HepG2 (cell line): ENCODE measurements at regions not wholly inside any gene's neighbourhood (a gene's known extent, or its start where the extent isn't known, plus 50 kb on each side); places are given as distances from the start of the nearest gene placed in this dataset.
A peak's percentile ranks its signal among the peaks of the same experiment; 100 is the strongest.

Experiments
- ARNT2 ChIP-seq: sonication (generic); formaldehyde crosslinking; IDR thresholded peaks from 2 replicates; pipeline ENCODE4 v1.8.0; 2022; ENCODE audit warnings: mild to moderate bottlenecking, low read depth, missing genetic modification reagents, moderate library complexity
- DNMT1 ChIP-seq: sonication (generic); formaldehyde crosslinking; IDR thresholded peaks from 2 replicates; pipeline ENCODE4 v1.5.1; 2020; ENCODE audit warnings: mild to moderate bottlenecking, missing genetic modification reagents
- ETV5 ChIP-seq: IDR thresholded peaks from 2 replicates; pipeline ENCODE4 v1.6.1; 2018; ENCODE audit warnings: missing biosample characterization, missing genetic modification reagents, inconsistent platforms, borderline replicate concordance
- IRX3 ChIP-seq: sonication (generic); formaldehyde crosslinking; IDR thresholded peaks from 2 replicates; pipeline ENCODE4 v1.8.1; 2023; ENCODE audit warnings: mild to moderate bottlenecking, low read depth, missing genetic modification reagents, borderline replicate concordance
- MYC ChIP-seq: sonication (generic); formaldehyde crosslinking; IDR thresholded peaks from 2 replicates; pipeline ENCODE4 v1.9.0; 2021; ENCODE audit warnings: missing genetic modification reagents, borderline replicate concordance
- RARA ChIP-seq: IDR thresholded peaks from 2 replicates; pipeline ENCODE4 v1.6.1; 2016; ENCODE audit warnings: missing genetic modification reagents, missing compliant biosample characterization
- SOX13 ChIP-seq, 3 experiments: fragments of 450-650 bp in 1 of 3; sonication (generic) in 1 of 3; formaldehyde crosslinking in 1 of 3; IDR thresholded peaks in 2 of 3; conservative IDR thresholded peaks in 1 of 3; 2 replicates each; pipeline versions ENCODE4 v1.5.0 to v1.6.1; 2016 to 2020; ENCODE audit warnings: antibody characterized with exemption in 1 of 3, mild to moderate bottlenecking in 1 of 3, missing compliant biosample characterization in 1 of 3, missing genetic modification reagents in 1 of 3, moderate library complexity in 1 of 3
- TAF1 ChIP-seq: sonication (generic); formaldehyde crosslinking; IDR thresholded peaks from 2 replicates; pipeline ENCODE4 v1.4.0; 2020; ENCODE audit warnings: missing genetic modification reagents
- ZNF572 ChIP-seq: sonication (generic); formaldehyde crosslinking; IDR thresholded peaks from 2 replicates; pipeline ENCODE4 v1.5.1; 2020; ENCODE audit warnings: mild to moderate bottlenecking, missing genetic modification reagents
- TF ChIP-seq, protein P1 (sequence below): sonication (generic); formaldehyde crosslinking; IDR thresholded peaks from 2 replicates; pipeline ENCODE4 v1.4.0; 2020; ENCODE audit warnings: missing genetic modification reagents
- TF ChIP-seq, protein P2 (sequence below): IDR thresholded peaks from 2 replicates; pipeline ENCODE4 v1.6.1; 2018; ENCODE audit warnings: missing genetic modification reagents
- TF ChIP-seq, protein P3 (sequence below): sonication (generic); formaldehyde crosslinking; IDR thresholded peaks from 2 replicates; pipeline ENCODE4 v1.9.0; 2021; ENCODE audit warnings: missing genetic modification reagents, mild to moderate bottlenecking, borderline replicate concordance
- TF ChIP-seq, protein P4 (sequence below): IDR thresholded peaks from 2 replicates; pipeline ENCODE4 v1.6.1; 2016
- TF ChIP-seq, protein P5 (sequence below): sonication (generic); formaldehyde crosslinking; IDR thresholded peaks from 2 replicates; pipeline ENCODE4 v1.8.1; 2023; ENCODE audit warnings: mild to moderate bottlenecking, missing genetic modification reagents
- TF ChIP-seq, protein P6 (sequence below): sonication (generic); formaldehyde crosslinking; IDR thresholded peaks from 2 replicates; pipeline ENCODE4 v1.4.0; 2020; ENCODE audit warnings: missing genetic modification reagents
- TF ChIP-seq, protein P7 (sequence below): sonication (generic); formaldehyde crosslinking; conservative IDR thresholded peaks from 2 replicates; pipeline ENCODE4 v1.8.0; 2022; ENCODE audit warnings: mild to moderate bottlenecking, moderate library complexity, missing genetic modification reagents

DNA sequence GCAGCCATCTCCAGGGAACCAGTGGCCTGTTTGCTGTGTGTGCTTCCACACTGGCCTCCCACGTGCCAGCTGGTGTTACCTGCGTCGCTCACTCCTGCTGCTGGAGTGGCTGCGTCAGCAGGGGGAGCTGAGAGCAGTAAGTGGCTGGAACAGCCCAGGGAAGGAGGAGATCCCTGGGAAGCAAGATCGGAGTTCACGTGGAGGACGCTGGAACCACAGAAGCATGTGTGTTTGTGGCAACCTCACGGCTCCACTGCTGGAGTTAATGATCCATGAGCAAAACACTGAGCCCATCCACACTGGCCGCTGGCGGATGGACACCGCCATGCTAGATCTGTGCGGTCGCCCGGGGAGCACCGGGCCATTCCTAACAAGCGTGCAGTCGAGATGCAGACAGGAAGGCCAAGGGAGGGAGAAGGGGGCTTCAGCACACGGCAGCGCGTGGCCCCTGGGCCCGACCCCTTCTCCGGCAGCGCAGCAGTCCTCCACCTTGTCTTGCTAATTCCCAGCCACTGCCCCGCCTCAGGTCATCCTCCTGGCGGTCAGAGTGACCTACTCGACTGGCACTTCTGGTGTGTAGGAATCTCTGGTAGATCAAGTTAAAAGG is 68.5 kb upstream of the EEPD1 start (continued):
- TF ChIP-seq SOX13 (IDR thresholded peaks at IDR 0.05) (no peak), SOX13 (CRISPR knock-in tag; conservative IDR thresholded peaks at IDR 0.05 in 1 of 2, IDR thresholded peaks at IDR 0.05 in 1 of 2) (peak in 1 of 2 experiments; percentile 26; a peak in 1 of 4 replicates), RARA (CRISPR knock-in tag) (peak; percentile 75), IRX3 (CRISPR knock-in tag) (0 out of 2 replicates have a peak, but pooled peaks have one; percentile 28), ETV5 (CRISPR knock-in tag) (0 out of 2 replicates have a peak, but pooled peaks have one; percentile 17), ARNT2 (no peak), ZNF572 (CRISPR knock-in tag) (no peak), MYC (peak; percentile 88), TAF1 (CRISPR knock-in tag) (no peak), DNMT1 (no peak)
- TF ChIP-seq, protein P1, sequence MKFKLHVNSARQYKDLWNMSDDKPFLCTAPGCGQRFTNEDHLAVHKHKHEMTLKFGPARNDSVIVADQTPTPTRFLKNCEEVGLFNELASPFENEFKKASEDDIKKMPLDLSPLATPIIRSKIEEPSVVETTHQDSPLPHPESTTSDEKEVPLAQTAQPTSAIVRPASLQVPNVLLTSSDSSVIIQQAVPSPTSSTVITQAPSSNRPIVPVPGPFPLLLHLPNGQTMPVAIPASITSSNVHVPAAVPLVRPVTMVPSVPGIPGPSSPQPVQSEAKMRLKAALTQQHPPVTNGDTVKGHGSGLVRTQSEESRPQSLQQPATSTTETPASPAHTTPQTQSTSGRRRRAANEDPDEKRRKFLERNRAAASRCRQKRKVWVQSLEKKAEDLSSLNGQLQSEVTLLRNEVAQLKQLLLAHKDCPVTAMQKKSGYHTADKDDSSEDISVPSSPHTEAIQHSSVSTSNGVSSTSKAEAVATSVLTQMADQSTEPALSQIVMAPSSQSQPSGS (CRISPR knock-in tag): peak; percentile 74
- TF ChIP-seq, protein P2, sequence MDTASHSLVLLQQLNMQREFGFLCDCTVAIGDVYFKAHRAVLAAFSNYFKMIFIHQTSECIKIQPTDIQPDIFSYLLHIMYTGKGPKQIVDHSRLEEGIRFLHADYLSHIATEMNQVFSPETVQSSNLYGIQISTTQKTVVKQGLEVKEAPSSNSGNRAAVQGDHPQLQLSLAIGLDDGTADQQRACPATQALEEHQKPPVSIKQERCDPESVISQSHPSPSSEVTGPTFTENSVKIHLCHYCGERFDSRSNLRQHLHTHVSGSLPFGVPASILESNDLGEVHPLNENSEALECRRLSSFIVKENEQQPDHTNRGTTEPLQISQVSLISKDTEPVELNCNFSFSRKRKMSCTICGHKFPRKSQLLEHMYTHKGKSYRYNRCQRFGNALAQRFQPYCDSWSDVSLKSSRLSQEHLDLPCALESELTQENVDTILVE: peak; percentile 44; the same call in 1 of the 2 replicates
- TF ChIP-seq, protein P3, sequence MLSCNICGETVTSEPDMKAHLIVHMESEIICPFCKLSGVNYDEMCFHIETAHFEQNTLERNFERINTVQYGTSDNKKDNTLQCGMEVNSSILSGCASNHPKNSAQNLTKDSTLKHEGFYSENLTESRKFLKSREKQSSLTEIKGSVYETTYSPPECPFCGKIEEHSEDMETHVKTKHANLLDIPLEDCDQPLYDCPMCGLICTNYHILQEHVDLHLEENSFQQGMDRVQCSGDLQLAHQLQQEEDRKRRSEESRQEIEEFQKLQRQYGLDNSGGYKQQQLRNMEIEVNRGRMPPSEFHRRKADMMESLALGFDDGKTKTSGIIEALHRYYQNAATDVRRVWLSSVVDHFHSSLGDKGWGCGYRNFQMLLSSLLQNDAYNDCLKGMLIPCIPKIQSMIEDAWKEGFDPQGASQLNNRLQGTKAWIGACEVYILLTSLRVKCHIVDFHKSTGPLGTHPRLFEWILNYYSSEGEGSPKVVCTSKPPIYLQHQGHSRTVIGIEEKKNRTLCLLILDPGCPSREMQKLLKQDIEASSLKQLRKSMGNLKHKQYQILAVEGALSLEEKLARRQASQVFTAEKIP: no peak
- TF ChIP-seq, protein P4, sequence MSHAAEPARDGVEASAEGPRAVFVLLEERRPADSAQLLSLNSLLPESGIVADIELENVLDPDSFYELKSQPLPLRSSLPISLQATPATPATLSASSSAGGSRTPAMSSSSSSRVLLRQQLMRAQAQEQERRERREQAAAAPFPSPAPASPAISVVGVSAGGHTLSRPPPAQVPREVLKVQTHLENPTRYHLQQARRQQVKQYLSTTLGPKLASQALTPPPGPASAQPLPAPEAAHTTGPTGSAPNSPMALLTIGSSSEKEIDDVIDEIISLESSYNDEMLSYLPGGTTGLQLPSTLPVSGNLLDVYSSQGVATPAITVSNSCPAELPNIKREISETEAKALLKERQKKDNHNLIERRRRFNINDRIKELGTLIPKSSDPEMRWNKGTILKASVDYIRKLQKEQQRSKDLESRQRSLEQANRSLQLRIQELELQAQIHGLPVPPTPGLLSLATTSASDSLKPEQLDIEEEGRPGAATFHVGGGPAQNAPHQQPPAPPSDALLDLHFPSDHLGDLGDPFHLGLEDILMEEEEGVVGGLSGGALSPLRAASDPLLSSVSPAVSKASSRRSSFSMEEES (CRISPR knock-in tag): peak; percentile 61; the same call in 1 of the 2 replicates
- TF ChIP-seq, protein P5, sequence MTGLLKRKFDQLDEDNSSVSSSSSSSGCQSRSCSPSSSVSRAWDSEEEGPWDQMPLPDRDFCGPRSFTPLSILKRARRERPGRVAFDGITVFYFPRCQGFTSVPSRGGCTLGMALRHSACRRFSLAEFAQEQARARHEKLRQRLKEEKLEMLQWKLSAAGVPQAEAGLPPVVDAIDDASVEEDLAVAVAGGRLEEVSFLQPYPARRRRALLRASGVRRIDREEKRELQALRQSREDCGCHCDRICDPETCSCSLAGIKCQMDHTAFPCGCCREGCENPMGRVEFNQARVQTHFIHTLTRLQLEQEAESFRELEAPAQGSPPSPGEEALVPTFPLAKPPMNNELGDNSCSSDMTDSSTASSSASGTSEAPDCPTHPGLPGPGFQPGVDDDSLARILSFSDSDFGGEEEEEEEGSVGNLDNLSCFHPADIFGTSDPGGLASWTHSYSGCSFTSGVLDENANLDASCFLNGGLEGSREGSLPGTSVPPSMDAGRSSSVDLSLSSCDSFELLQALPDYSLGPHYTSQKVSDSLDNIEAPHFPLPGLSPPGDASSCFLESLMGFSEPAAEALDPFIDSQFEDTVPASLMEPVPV (CRISPR knock-in tag): peak; percentile 65; the same call in 1 of the 2 replicates
- TF ChIP-seq, protein P6, sequence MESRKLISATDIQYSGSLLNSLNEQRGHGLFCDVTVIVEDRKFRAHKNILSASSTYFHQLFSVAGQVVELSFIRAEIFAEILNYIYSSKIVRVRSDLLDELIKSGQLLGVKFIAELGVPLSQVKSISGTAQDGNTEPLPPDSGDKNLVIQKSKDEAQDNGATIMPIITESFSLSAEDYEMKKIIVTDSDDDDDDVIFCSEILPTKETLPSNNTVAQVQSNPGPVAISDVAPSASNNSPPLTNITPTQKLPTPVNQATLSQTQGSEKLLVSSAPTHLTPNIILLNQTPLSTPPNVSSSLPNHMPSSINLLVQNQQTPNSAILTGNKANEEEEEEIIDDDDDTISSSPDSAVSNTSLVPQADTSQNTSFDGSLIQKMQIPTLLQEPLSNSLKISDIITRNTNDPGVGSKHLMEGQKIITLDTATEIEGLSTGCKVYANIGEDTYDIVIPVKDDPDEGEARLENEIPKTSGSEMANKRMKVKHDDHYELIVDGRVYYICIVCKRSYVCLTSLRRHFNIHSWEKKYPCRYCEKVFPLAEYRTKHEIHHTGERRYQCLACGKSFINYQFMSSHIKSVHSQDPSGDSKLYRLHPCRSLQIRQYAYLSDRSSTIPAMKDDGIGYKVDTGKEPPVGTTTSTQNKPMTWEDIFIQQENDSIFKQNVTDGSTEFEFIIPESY (CRISPR knock-in tag): peak; percentile 92
- TF ChIP-seq, protein P7, sequence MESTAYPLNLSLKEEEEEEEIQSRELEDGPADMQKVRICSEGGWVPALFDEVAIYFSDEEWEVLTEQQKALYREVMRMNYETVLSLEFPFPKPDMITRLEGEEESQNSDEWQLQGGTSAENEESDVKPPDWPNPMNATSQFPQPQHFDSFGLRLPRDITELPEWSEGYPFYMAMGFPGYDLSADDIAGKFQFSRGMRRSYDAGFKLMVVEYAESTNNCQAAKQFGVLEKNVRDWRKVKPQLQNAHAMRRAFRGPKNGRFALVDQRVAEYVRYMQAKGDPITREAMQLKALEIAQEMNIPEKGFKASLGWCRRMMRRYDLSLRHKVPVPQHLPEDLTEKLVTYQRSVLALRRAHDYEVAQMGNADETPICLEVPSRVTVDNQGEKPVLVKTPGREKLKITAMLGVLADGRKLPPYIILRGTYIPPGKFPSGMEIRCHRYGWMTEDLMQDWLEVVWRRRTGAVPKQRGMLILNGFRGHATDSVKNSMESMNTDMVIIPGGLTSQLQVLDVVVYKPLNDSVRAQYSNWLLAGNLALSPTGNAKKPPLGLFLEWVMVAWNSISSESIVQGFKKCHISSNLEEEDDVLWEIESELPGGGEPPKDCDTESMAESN (CRISPR knock-in tag): peak; percentile 70
